GM23338 (cell line): ENCODE measurements at regions not wholly inside any gene's neighbourhood (a gene's known extent, or its start where the extent isn't known, plus 50 kb on each side); places are given as distances from the start of the nearest gene placed in this dataset.

Experiments
- ATAC-seq: fragments of 200-7000 bp; cut with Tn5 transposase; 3 replicates; pipeline ENCODE4 v1.9.1; 2020
- DNase-seq: peaks from one replicate; pipeline ENCODE4 v3.0.0-alpha.2; 2015; ENCODE audit warnings: low spot score
- H2AFZ ChIP-seq: fragments of 200-600 bp; sonication (generic); 2 replicates; pipeline ENCODE4 v1.8.0; 2016; ENCODE audit warnings: antibody characterized with exemption, mild to moderate bottlenecking, moderate library complexity
- H3F3A ChIP-seq: fragments of 200-600 bp; sonication (generic); replicated peaks from 2 replicates; pipeline ENCODE4 v1.8.0; 2017; ENCODE audit warnings: antibody characterized with exemption, mixed run types, low read depth
- H3K27ac ChIP-seq: fragments of 200-600 bp; sonication (generic); 2 replicates; pipeline ENCODE4 v1.6.1; 2016; ENCODE audit warnings: low read depth
- H3K27me3 ChIP-seq: fragments of 200-600 bp; sonication (generic); 2 replicates; pipeline ENCODE4 v1.8.0; 2016; ENCODE audit warnings: mild to moderate bottlenecking, mixed run types, moderate library complexity; ENCODE audit not compliant: insufficient read depth
- H3K36me3 ChIP-seq: fragments of 200-600 bp; sonication (generic); 2 replicates; pipeline ENCODE4 v1.8.0; 2016; ENCODE audit warnings: mild to moderate bottlenecking; ENCODE audit not compliant: insufficient read depth
- H3K4me1 ChIP-seq: fragments of 200-600 bp; sonication (generic); 2 replicates; pipeline ENCODE4 v1.8.0; 2016; ENCODE audit warnings: mild to moderate bottlenecking, moderate library complexity; ENCODE audit not compliant: insufficient read depth
- H3K4me2 ChIP-seq: fragments of 200-600 bp; sonication (generic); 2 replicates; pipeline ENCODE4 v1.7.1; 2017; ENCODE audit warnings: mixed run types
- H3K4me3 ChIP-seq: fragments of 200-600 bp; sonication (generic); 2 replicates; pipeline ENCODE4 v1.6.1; 2016; ENCODE audit warnings: mixed run types
- H3K79me2 ChIP-seq: fragments of 200-600 bp; sonication (generic); replicated peaks from 2 replicates; pipeline ENCODE4 v1.8.0; 2017; ENCODE audit warnings: mild to moderate bottlenecking; ENCODE audit not compliant: insufficient read depth
- H3K9me2 ChIP-seq: fragments of 200-600 bp; sonication (generic); 2 replicates; pipeline ENCODE4 v1.8.0; 2017; ENCODE audit not compliant: insufficient read depth
- H4K20me1 ChIP-seq: fragments of 200-600 bp; sonication (generic); replicated peaks from 2 replicates; pipeline ENCODE4 v1.8.0; 2017; ENCODE audit warnings: mild to moderate bottlenecking; ENCODE audit not compliant: insufficient read depth
- H3K27ac Mint-ChIP-seq: 2 replicates; pipeline ENCODE4 v1.8.0; 2020; ENCODE audit warnings: inconsistent platforms, mild to moderate bottlenecking, moderate library complexity, mixed read lengths
- H3K27me3 Mint-ChIP-seq: 3 replicates; pipeline ENCODE4 v1.8.0; 2022; ENCODE audit warnings: low read depth, mild to moderate bottlenecking, moderate library complexity, mixed read lengths, inconsistent platforms; ENCODE audit not compliant: insufficient read depth, poor library complexity
- H3K36me3 Mint-ChIP-seq: 3 replicates; pipeline ENCODE4 v1.8.0; 2021; ENCODE audit warnings: low read depth, mild to moderate bottlenecking, inconsistent platforms, moderate library complexity, mixed read lengths
- H3K4me1 Mint-ChIP-seq: 3 replicates; pipeline ENCODE4 v1.8.0; 2020; ENCODE audit warnings: mild to moderate bottlenecking, inconsistent platforms, mixed read lengths
- H3K4me3 Mint-ChIP-seq: 3 replicates; pipeline ENCODE4 v1.8.0; 2021; ENCODE audit warnings: moderate library complexity, mild to moderate bottlenecking, inconsistent platforms, mixed read lengths
- H3K9me3 Mint-ChIP-seq: 3 replicates; pipeline ENCODE4 v1.8.0; 2020; ENCODE audit warnings: moderate library complexity, mild to moderate bottlenecking, inconsistent platforms, mixed read lengths
- CREB1 ChIP-seq: fragments of 250-450 bp; sonication (Bioruptor Pico); IDR thresholded peaks from 2 replicates; pipeline ENCODE4 v1.5.0; 2020; ENCODE audit warnings: low read depth, mild to moderate bottlenecking, moderate library complexity
- EZH2 ChIP-seq: fragments of 200-600 bp; sonication (generic); IDR thresholded peaks from one replicate; pipeline ENCODE4 v1.8.0; 2017; ENCODE audit warnings: antibody characterized with exemption, mild to moderate bottlenecking, low read depth; ENCODE audit not compliant: unreplicated experiment
- EZH2phosphoT487 ChIP-seq: fragments of 200-600 bp; sonication (generic); IDR thresholded peaks from one replicate; pipeline ENCODE4 v1.8.1; 2018; ENCODE audit warnings: antibody characterized with exemption; ENCODE audit not compliant: unreplicated experiment
- JUNB ChIP-seq: IDR thresholded peaks from one replicate; pipeline ENCODE4 v1.6.1; 2016; ENCODE audit warnings: antibody characterized with exemption; ENCODE audit not compliant: unreplicated experiment
- NANOG ChIP-seq: IDR thresholded peaks from 2 replicates; pipeline ENCODE4 v1.6.1; 2016; ENCODE audit warnings: antibody characterized with exemption, borderline replicate concordance
- POLR2AphosphoS5 ChIP-seq: IDR thresholded peaks from 2 replicates; pipeline ENCODE4 v1.6.1; 2016; ENCODE audit warnings: antibody characterized with exemption, low read depth
- STAT1 ChIP-seq: IDR thresholded peaks from one replicate; pipeline ENCODE4 v1.6.1; 2016; ENCODE audit warnings: antibody characterized with exemption; ENCODE audit not compliant: unreplicated experiment
- ZNF114 ChIP-seq: fragments of 250-450 bp; sonication (Bioruptor Pico); IDR thresholded peaks from 2 replicates; pipeline ENCODE4 v1.5.0; 2020; ENCODE audit warnings: mild to moderate bottlenecking, moderate library complexity
- ZNF331 ChIP-seq: fragments of 250-450 bp; sonication (Bioruptor Pico); IDR thresholded peaks from 2 replicates; pipeline ENCODE4 v1.5.0; 2020; ENCODE audit warnings: low read depth, mild to moderate bottlenecking, moderate library complexity
- ZNF462 ChIP-seq: fragments of 250-450 bp; sonication (Bioruptor Pico); IDR thresholded peaks from 2 replicates; pipeline ENCODE4 v1.5.0; 2020; ENCODE audit warnings: mild to moderate bottlenecking, moderate library complexity
- TF ChIP-seq, protein P1 (sequence below), 2 experiments: fragments of 200-600 bp in 1 of 2; sonication (generic) in 1 of 2; conservative IDR thresholded peaks; 2 replicates each; pipeline versions ENCODE4 v1.5.1 to v1.6.1; 2016 to 2017; ENCODE audit warnings: antibody characterized with exemption in 2 of 2, low read depth in 2 of 2, mild to moderate bottlenecking in 2 of 2, moderate library complexity in 1 of 2
- TF ChIP-seq, protein P2 (sequence below): IDR thresholded peaks from 2 replicates; pipeline ENCODE4 v1.6.1; 2016; ENCODE audit warnings: antibody characterized with exemption
- TF ChIP-seq, protein P3 (sequence below): IDR thresholded peaks from one replicate; pipeline ENCODE4 v1.6.1; 2018; ENCODE audit warnings: antibody characterized with exemption; ENCODE audit not compliant: unreplicated experiment

- H2AFZ ChIP-seq: no peak overlapping the region
- no peak overlapping the region for H3K4me3 ChIP-seq
- Mint-ChIP-seq H3K27ac (no peak overlapping the region), H3K36me3 (no peaks in the 10 kb centered on the region), H3K9me3 (no peaks in the 10 kb centered on the region), H3K27me3 (no peaks in the 10 kb centered on the region), H3K4me3 (no peak overlapping the region), H3K4me1 (no peaks in the 10 kb centered on the region)
- no peaks in the 10 kb centered on the region for H3F3A ChIP-seq
- no peaks in the 10 kb centered on the region for H4K20me1 ChIP-seq
- no peak overlapping the region for H3K4me2 ChIP-seq
- no peaks in the 10 kb centered on the region for H3K4me1 ChIP-seq
- H3K27me3 ChIP-seq: no peaks in the 10 kb centered on the region
- peaks cover 10% of the 10 kb centered on the region for H3K9me2 ChIP-seq
- TF ChIP-seq, protein P1, sequence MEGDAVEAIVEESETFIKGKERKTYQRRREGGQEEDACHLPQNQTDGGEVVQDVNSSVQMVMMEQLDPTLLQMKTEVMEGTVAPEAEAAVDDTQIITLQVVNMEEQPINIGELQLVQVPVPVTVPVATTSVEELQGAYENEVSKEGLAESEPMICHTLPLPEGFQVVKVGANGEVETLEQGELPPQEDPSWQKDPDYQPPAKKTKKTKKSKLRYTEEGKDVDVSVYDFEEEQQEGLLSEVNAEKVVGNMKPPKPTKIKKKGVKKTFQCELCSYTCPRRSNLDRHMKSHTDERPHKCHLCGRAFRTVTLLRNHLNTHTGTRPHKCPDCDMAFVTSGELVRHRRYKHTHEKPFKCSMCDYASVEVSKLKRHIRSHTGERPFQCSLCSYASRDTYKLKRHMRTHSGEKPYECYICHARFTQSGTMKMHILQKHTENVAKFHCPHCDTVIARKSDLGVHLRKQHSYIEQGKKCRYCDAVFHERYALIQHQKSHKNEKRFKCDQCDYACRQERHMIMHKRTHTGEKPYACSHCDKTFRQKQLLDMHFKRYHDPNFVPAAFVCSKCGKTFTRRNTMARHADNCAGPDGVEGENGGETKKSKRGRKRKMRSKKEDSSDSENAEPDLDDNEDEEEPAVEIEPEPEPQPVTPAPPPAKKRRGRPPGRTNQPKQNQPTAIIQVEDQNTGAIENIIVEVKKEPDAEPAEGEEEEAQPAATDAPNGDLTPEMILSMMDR (conservative IDR thresholded peaks at IDR 0.05; ENCODE audit: low read depth in 2 of 2): no peak
- TF ChIP-seq NANOG: no peak
- TF ChIP-seq, protein P2, sequence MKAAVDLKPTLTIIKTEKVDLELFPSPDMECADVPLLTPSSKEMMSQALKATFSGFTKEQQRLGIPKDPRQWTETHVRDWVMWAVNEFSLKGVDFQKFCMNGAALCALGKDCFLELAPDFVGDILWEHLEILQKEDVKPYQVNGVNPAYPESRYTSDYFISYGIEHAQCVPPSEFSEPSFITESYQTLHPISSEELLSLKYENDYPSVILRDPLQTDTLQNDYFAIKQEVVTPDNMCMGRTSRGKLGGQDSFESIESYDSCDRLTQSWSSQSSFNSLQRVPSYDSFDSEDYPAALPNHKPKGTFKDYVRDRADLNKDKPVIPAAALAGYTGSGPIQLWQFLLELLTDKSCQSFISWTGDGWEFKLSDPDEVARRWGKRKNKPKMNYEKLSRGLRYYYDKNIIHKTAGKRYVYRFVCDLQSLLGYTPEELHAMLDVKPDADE: no peak
- TF ChIP-seq EZH2phosphoT487: no peak
- no peak for TF ChIP-seq EZH2
- TF ChIP-seq ZNF462: no peak
- TF ChIP-seq, protein P3, sequence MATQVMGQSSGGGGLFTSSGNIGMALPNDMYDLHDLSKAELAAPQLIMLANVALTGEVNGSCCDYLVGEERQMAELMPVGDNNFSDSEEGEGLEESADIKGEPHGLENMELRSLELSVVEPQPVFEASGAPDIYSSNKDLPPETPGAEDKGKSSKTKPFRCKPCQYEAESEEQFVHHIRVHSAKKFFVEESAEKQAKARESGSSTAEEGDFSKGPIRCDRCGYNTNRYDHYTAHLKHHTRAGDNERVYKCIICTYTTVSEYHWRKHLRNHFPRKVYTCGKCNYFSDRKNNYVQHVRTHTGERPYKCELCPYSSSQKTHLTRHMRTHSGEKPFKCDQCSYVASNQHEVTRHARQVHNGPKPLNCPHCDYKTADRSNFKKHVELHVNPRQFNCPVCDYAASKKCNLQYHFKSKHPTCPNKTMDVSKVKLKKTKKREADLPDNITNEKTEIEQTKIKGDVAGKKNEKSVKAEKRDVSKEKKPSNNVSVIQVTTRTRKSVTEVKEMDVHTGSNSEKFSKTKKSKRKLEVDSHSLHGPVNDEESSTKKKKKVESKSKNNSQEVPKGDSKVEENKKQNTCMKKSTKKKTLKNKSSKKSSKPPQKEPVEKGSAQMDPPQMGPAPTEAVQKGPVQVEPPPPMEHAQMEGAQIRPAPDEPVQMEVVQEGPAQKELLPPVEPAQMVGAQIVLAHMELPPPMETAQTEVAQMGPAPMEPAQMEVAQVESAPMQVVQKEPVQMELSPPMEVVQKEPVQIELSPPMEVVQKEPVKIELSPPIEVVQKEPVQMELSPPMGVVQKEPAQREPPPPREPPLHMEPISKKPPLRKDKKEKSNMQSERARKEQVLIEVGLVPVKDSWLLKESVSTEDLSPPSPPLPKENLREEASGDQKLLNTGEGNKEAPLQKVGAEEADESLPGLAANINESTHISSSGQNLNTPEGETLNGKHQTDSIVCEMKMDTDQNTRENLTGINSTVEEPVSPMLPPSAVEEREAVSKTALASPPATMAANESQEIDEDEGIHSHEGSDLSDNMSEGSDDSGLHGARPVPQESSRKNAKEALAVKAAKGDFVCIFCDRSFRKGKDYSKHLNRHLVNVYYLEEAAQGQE: no peak
- no peak for TF ChIP-seq STAT1
- no peak for TF ChIP-seq POLR2AphosphoS5
- no peak for TF ChIP-seq ZNF331
- no peak for TF ChIP-seq JUNB
- no peak for TF ChIP-seq CREB1 (CRISPR knock-in tag)
- no peak for TF ChIP-seq ZNF114 (CRISPR knock-in tag)
- ATAC-seq: no peak
- no peak overlapping the region for H3K27ac ChIP-seq
- H3K36me3 ChIP-seq: no peaks in the 10 kb centered on the region
- H3K79me2 ChIP-seq: no peaks in the 10 kb centered on the region
- DNase-seq: no peak
Measured at GRCh38 chr4:179607003-179607402, 2164.8 kb upstream of the AGA start.
